A549 (cell line): ENCODE measurements at regions not wholly inside any gene's neighbourhood (a gene's known extent, or its start where the extent isn't known, plus 50 kb on each side); places are given as distances from the start of the nearest gene placed in this dataset.

ENCODE experiments used
- FOSL2 ChIP-seq, 2 experiments: fragments of 450-650 bp in 1 of 2; fragments of >200 bp in 1 of 2; sonication (Bioruptor Twin) in 1 of 2; formaldehyde crosslinking; IDR thresholded peaks; 2 replicates each; pipeline versions ENCODE4 v1.5.0 to v1.6.1; 2016 to 2020; ENCODE audit warnings: mild to moderate bottlenecking in 1 of 2, moderate library complexity in 1 of 2
- GATA3 ChIP-seq: IDR thresholded peaks from 2 replicates; pipeline ENCODE4 v1.6.1; 2012; ENCODE audit warnings: borderline replicate concordance
- JUNB ChIP-seq: fragments of >200 bp; sonication (Bioruptor Twin); formaldehyde crosslinking; IDR thresholded peaks from 2 replicates; pipeline ENCODE4 v1.6.1; 2016
- KDM1A ChIP-seq: fragments of 200-600 bp; sonication (generic); IDR thresholded peaks from 2 replicates; pipeline ENCODE4 v1.6.1; 2016; ENCODE audit warnings: low read depth, mild to moderate bottlenecking
- RAD21 ChIP-seq, 2 experiments: fragments of >200 bp in 1 of 2; sonication (Bioruptor Twin) in 1 of 2; formaldehyde crosslinking in 1 of 2; IDR thresholded peaks in 1 of 2; conservative IDR thresholded peaks in 1 of 2; 2 replicates in 1 of 2; 3 replicates in 1 of 2; pipeline ENCODE4 v1.6.1; 2012 to 2018; ENCODE audit warnings: inconsistent platforms in 1 of 2
- RCOR1 ChIP-seq: fragments of 150-350 bp; IDR thresholded peaks from 2 replicates; pipeline ENCODE4 v1.6.1; 2014; ENCODE audit warnings: antibody characterized with exemption, low read length, low read depth
- REST ChIP-seq: fragments of 200-600 bp; sonication (generic); IDR thresholded peaks from 2 replicates; pipeline ENCODE4 v1.6.1; 2016; ENCODE audit warnings: antibody characterized with exemption, mild to moderate bottlenecking, moderate library complexity
- SMC3 ChIP-seq: fragments of >200 bp; sonication (Bioruptor Twin); formaldehyde crosslinking; IDR thresholded peaks from 3 replicates; pipeline ENCODE4 v1.6.1; 2018; ENCODE audit warnings: inconsistent platforms
- TF ChIP-seq, protein P1 (sequence below): fragments of 450-650 bp; IDR thresholded peaks from 2 replicates; pipeline ENCODE4 v1.6.1; 2014; ENCODE audit warnings: antibody characterized with exemption
- TF ChIP-seq, protein P2 (sequence below): fragments of >200 bp; sonication (Bioruptor Twin); formaldehyde crosslinking; IDR thresholded peaks from 3 replicates; pipeline ENCODE4 v1.5.1; 2016

DNA sequence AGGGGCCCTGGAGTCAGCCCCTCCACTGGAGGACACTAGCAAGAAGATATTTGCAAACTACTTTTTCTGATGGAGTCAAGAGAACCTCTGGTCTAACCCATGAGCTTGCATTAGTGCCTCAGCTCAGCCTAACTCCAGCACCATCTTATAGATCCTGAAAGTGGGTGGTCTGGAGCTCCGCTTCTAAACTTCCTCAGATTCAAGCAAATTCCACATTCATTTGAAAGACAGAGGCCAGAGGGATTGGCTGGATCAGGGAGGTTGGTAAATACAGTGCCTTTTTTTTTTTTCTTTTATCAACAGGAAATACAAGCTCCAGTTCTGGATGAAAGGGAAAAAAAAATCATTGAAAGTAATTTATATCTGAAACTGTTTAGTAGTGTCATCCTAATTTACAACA, 99.9 kb downstream of the ENC1 start:
- TF ChIP-seq, protein P1, sequence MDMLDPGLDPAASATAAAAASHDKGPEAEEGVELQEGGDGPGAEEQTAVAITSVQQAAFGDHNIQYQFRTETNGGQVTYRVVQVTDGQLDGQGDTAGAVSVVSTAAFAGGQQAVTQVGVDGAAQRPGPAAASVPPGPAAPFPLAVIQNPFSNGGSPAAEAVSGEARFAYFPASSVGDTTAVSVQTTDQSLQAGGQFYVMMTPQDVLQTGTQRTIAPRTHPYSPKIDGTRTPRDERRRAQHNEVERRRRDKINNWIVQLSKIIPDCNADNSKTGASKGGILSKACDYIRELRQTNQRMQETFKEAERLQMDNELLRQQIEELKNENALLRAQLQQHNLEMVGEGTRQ = no peak
- TF ChIP-seq, protein P2, sequence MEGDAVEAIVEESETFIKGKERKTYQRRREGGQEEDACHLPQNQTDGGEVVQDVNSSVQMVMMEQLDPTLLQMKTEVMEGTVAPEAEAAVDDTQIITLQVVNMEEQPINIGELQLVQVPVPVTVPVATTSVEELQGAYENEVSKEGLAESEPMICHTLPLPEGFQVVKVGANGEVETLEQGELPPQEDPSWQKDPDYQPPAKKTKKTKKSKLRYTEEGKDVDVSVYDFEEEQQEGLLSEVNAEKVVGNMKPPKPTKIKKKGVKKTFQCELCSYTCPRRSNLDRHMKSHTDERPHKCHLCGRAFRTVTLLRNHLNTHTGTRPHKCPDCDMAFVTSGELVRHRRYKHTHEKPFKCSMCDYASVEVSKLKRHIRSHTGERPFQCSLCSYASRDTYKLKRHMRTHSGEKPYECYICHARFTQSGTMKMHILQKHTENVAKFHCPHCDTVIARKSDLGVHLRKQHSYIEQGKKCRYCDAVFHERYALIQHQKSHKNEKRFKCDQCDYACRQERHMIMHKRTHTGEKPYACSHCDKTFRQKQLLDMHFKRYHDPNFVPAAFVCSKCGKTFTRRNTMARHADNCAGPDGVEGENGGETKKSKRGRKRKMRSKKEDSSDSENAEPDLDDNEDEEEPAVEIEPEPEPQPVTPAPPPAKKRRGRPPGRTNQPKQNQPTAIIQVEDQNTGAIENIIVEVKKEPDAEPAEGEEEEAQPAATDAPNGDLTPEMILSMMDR = no peak
- no peak for TF ChIP-seq FOSL2 (IDR thresholded peaks at IDR 0.05)
- no peak for TF ChIP-seq FOSL2 (CRISPR knock-in tag; IDR thresholded peaks at IDR 0.05)
- no peak for TF ChIP-seq KDM1A
- TF ChIP-seq REST = no peak
- no peak for TF ChIP-seq RAD21 (conservative IDR thresholded peaks at IDR 0.05 in 1 of 2, IDR thresholded peaks at IDR 0.05 in 1 of 2)
- no peak for TF ChIP-seq RCOR1
- no peak for TF ChIP-seq JUNB
- no peak for TF ChIP-seq SMC3
- TF ChIP-seq GATA3 = no peak
